Upper lobe of left lung (tissue), 6 donors: ENCODE measurements at regions not wholly inside any gene's neighbourhood (a gene's known extent, or its start where the extent isn't known, plus 50 kb on each side); places are given as distances from the start of the nearest gene placed in this dataset.

Experiments used
- ATAC-seq, 2 donors: fragments of 200-7000 bp; cut with Tn5 transposase; one replicate each; pipeline ENCODE4 v1.9.1; 2022; ENCODE audit warnings: mild to moderate bottlenecking in 2 of 2, moderate library complexity in 2 of 2; ENCODE audit not compliant: low FRiP score in 2 of 2
- DNase-seq, 2 donors: peaks; one replicate each; pipeline ENCODE4 v3.0.0-alpha.2; 2019 to 2020
- H3K27ac ChIP-seq, 4 donors: fragments of 200-600 bp; sonication (generic); one replicate each; pipeline ENCODE4 v1.5.1; 2016 to 2019
- H3K27me3 ChIP-seq, 4 donors: fragments of 200-600 bp; sonication (generic); one replicate each; pipeline ENCODE4 v1.5.1; 2017 to 2019
- H3K36me3 ChIP-seq, 4 donors: fragments of 200-600 bp; sonication (generic); one replicate each; pipeline ENCODE4 v1.5.1; 2016 to 2019
- H3K4me1 ChIP-seq, 4 donors: fragments of 200-600 bp; sonication (generic); one replicate each; pipeline ENCODE4 v1.5.1; 2018 to 2019
- H3K4me3 ChIP-seq, 4 donors: fragments of 200-600 bp; sonication (generic); one replicate each; pipeline ENCODE4 v1.5.1; 2017 to 2019; ENCODE audit warnings: mild to moderate bottlenecking in 2 of 4, moderate library complexity in 1 of 4
- H3K9me3 ChIP-seq, 4 donors: fragments of 200-600 bp; sonication (generic); one replicate each; pipeline ENCODE4 v1.5.1; 2018 to 2019
- CTCF ChIP-seq, 6 experiments: fragments of 450-650 bp in 4 of 6; fragments of 200-600 bp in 2 of 6; sonication (generic) in 2 of 6; IDR thresholded peaks; one replicate each; pipeline ENCODE4 v1.5.1; 2016 to 2019; ENCODE audit warnings: antibody characterized with exemption in 6 of 6
- EP300 ChIP-seq, 4 donors: sonication (generic); formaldehyde crosslinking; IDR thresholded peaks; one replicate each; pipeline ENCODE4 v1.5.1; 2017; ENCODE audit warnings: antibody characterized with exemption in 4 of 4, control low read depth in 2 of 4
- POLR2A ChIP-seq, 4 donors: fragments of 450-650 bp; IDR thresholded peaks; one replicate each; pipeline ENCODE4 v1.5.1; 2016 to 2017; ENCODE audit warnings: antibody characterized with exemption in 4 of 4, mild to moderate bottlenecking in 2 of 4
- POLR2AphosphoS5 ChIP-seq, 2 donors: sonication (generic); formaldehyde crosslinking; IDR thresholded peaks; one replicate each; pipeline ENCODE4 v1.5.1; 2017; ENCODE audit warnings: antibody characterized with exemption in 2 of 2
- WGBS, 2 donors: methylation state at CpG; one replicate each; pipeline ENCODE4 v1.1.5; 2017 to 2018; 5-methylcytosine and 5-hydroxymethylcytosine counted together
- donor health status: DM: no; HTN: no; CAD: no; lungs with moderate emphysema.
- donor health status: DM: no; HTN: yes; CAD: no; lungs with severe emphysema.

GRCh38 chr7:14954035-14954434 lies 51.5 kb upstream of the DGKB start:
- no peak for TF ChIP-seq EP300 (IDR thresholded peaks at IDR 0.05)
- TF ChIP-seq CTCF (IDR thresholded peaks at IDR 0.05) = no peak
- no peak for TF ChIP-seq POLR2A (IDR thresholded peaks at IDR 0.05)
- no peak for TF ChIP-seq POLR2AphosphoS5 (IDR thresholded peaks at IDR 0.05)
- Histone ChIP-seq H3K27me3 (no peaks in the 10 kb centered on the region), H3K9me3 (no peaks in the 10 kb centered on the region), H3K4me1 (no peaks in the 10 kb centered on the region), H3K36me3 (no peaks in the 10 kb centered on the region), H3K27ac (no peak overlapping the region), H3K4me3 (no peak overlapping the region)
- WGBS, 2 donors = 29 to 48% methylated on average over 3 of the region's 3 CpGs
- ATAC-seq (no peak), DNase-seq (no peak)
